22Rv1 (cell line): ENCODE measurements at regions not wholly inside any gene's neighbourhood (a gene's known extent, or its start where the extent isn't known, plus 50 kb on each side); places are given as distances from the start of the nearest gene placed in this dataset.

Experiments
- CTCF ChIP-seq: fragments of 450-650 bp; IDR thresholded peaks from 2 replicates; pipeline ENCODE4 v1.5.1; 2017; ENCODE audit warnings: mild to moderate bottlenecking
- ZFX ChIP-seq: fragments of 450-650 bp; IDR thresholded peaks from 2 replicates; pipeline ENCODE4 v1.6.1; 2017; ENCODE audit warnings: antibody characterized with exemption, borderline replicate concordance

GRCh38 chr6:170114956-170115855, 175.7 kb downstream of the DLL1 start:
- TF ChIP-seq CTCF = no peak
- TF ChIP-seq ZFX = no peak
